ENCODE measurements at regions not wholly inside any gene's neighbourhood (a gene's known extent, or its start where the extent isn't known, plus 50 kb on each side); places are given as distances from the start of the nearest gene placed in this dataset.

GRCh38 chr1:239322369-239322768, 64.0 kb upstream of the CHRM3 start:
- H3K4me3 ChIP-seq (ENCODE audit: low read length), result no peak overlapping the region
- TF ChIP-seq ZNF274 (IDR thresholded peaks at IDR 0.05; ENCODE audit: low read depth, low read length), result no peak

DNA sequence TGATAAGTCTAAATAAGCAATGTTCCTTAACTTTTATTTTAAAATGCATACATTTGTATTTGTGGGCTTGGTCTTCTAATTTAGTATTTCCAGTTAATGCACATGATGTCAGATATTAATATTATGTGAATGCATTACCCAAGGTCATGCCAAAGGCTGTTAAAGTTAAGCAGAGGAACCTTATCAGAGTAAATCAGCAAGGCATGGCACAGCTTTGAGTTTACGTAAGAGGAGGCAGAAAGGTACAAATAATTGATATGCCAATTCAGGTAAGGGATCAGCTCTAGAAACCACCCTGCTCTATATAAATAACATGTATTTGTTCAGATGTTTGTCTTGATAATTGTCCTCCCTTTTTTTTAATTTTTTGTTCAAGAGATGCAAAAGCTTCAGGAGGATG, 64.5 kb upstream of the CHRM3 start:
- no peak overlapping the region for H3K4me3 ChIP-seq (ENCODE audit: low read length)
- TF ChIP-seq ZNF274 (IDR thresholded peaks at IDR 0.05; ENCODE audit: low read depth, low read length), result no peak

- no peak for TF ChIP-seq ZNF274 (IDR thresholded peaks at IDR 0.05; ENCODE audit: low read depth, low read length)
- no peak overlapping the region for H3K4me3 ChIP-seq (ENCODE audit: low read length)
These were observed 68.4 kb upstream of the CHRM3 start for GRCh38 chr1:239317948-239318347.

GRCh38 chr1:239315631-239316217, 70.6 kb upstream of the CHRM3 start:
- TF ChIP-seq ZNF274 (IDR thresholded peaks at IDR 0.05; ENCODE audit: low read depth, low read length), result no peak
- H3K4me3 ChIP-seq (ENCODE audit: low read length), result no peak overlapping the region

- no peak overlapping the region for H3K4me3 ChIP-seq (ENCODE audit: low read length)
- no peak for TF ChIP-seq ZNF274 (IDR thresholded peaks at IDR 0.05; ENCODE audit: low read depth, low read length)
These were observed 75.0 kb upstream of the CHRM3 start for GRCh38 chr1:239311331-239311730.

DNA sequence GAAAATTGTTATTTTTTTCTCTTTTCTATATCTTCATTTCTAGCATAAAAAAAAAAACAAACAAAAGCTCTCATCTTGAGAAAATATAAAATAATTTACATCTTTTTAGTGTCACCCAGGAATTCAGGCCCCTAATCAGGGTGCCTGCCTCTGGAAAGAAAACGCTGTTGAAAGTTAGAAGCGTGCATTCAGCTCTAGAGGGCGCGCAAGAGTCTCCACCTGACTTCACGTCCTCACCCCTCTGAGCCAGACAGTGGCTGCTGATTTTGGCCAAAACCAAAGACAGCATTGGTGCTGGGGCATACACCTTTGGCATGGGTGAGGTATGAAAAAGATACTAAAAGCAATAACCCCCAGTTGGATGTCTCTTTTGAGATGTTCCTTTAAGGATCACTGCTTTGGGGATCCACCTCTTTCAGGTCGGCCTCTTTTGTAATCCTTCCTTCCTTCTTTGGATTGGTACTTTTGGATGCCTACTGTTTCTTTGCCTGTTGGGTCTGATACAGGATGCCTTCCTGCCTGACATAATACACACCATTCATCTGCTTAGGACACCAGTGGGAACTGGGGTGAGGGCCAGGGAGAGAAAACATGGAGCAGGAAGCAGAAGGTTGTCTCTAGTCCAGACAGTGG, 77.6 kb upstream of the CHRM3 start:
- no peak for TF ChIP-seq ZNF274 (IDR thresholded peaks at IDR 0.05; ENCODE audit: low read depth, low read length)
- H3K4me3 ChIP-seq (ENCODE audit: low read length), result no peak overlapping the region

- H3K4me3 ChIP-seq (ENCODE audit: low read length), result no peak overlapping the region
- no peak for TF ChIP-seq ZNF274 (IDR thresholded peaks at IDR 0.05; ENCODE audit: low read depth, low read length)
These were observed 78.5 kb upstream of the CHRM3 start for GRCh38 chr1:239307886-239308285.

GRCh38 chr1:239306426-239306825, 79.9 kb upstream of the CHRM3 start:
- no peak overlapping the region for H3K4me3 ChIP-seq (ENCODE audit: low read length)
- no peak for TF ChIP-seq ZNF274 (IDR thresholded peaks at IDR 0.05; ENCODE audit: low read depth, low read length)

DNA sequence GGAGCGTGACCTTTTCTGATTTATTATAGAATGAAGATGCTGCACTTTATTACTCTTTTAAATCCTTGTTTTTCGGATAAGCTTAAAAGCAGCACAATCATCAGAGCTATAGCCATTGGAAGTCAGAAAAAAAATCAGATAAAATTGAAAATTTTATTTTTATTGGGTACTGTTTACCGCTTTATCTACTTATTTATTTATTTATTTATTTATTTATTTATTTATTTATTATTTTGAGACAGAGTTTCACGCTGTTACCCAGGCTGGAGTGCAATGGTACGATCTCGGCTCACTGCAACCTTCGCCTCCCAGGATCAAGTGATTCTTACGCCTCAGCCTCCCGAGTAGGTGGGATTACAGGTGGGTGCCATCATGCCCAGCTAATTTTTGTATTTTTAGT, 83.1 kb upstream of the CHRM3 start:
- no peak for TF ChIP-seq ZNF274 (IDR thresholded peaks at IDR 0.05; ENCODE audit: low read depth, low read length)
- no peak overlapping the region for H3K4me3 ChIP-seq (ENCODE audit: low read length)

GRCh38 chr1:239302696-239303095, 83.7 kb upstream of the CHRM3 start:
- no peak for TF ChIP-seq ZNF274 (IDR thresholded peaks at IDR 0.05; ENCODE audit: low read depth, low read length)
- no peak overlapping the region for H3K4me3 ChIP-seq (ENCODE audit: low read length)

DNA sequence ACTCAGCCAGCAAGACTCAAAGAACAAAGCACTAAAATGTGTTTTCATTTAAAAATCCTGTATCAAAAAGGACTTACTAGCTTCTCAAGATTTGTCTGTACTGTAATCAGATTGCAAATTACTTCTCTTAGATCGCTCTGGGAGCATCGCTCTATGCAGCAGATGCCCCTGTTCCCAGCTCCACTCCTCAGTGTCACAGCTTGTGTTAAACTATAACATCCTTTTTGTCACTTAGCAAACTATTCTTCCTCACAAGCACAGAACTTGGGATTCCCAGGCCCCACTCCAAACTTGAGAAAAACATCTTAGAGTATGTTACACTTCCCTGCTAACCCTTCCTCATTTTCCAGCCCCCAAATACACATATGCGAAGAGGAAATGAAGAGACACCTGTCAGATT, 85.1 kb upstream of the CHRM3 start:
- H3K4me3 ChIP-seq (ENCODE audit: low read length), result no peak overlapping the region
- no peak for TF ChIP-seq ZNF274 (IDR thresholded peaks at IDR 0.05; ENCODE audit: low read depth, low read length)

GRCh38 chr1:239297910-239298309, 88.5 kb upstream of the CHRM3 start:
- no peak for TF ChIP-seq ZNF274 (IDR thresholded peaks at IDR 0.05; ENCODE audit: low read depth, low read length)
- no peak overlapping the region for H3K4me3 ChIP-seq (ENCODE audit: low read length)

DNA sequence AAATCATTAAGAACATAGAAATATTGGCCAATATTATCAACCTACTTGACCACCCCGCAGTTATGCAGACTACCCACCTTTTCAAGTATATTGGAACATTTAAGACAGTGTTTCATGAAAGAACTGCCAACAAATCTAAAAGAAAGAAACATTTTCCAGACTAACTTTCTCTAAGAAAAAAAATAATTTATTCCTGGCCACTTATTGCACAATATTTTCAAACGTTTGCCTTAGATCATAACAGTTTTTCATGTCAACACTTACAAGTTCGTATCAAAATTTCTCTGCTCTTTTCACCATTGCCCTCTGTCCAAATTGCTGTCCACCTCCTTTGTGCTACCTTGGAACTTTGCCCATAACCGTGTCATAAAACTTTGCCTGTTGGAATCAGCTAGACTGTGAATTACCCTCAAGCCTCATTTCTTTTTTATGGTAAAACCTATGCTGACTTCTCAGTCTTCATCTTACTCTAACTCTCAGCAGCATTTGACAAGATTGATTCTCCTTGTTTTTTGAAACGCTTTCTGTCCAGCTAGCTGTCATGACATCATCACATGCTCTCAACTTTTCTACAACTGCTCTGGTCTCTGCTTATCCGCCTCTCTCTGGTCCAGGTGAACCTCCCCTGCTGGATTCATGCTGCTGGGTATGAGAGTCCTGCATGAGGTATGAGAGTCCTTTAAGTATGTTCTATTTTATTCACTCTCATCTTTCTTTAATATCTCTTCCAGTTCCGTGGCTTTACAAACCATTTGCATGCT, 92.8 kb upstream of the CHRM3 start:
- no peak overlapping the region for H3K4me3 ChIP-seq (ENCODE audit: low read length)
- TF ChIP-seq ZNF274 (IDR thresholded peaks at IDR 0.05; ENCODE audit: low read depth, low read length), result no peak

- H3K4me3 ChIP-seq (ENCODE audit: low read length), result no peak overlapping the region
- TF ChIP-seq ZNF274 (IDR thresholded peaks at IDR 0.05; ENCODE audit: low read depth, low read length), result no peak
These were observed 97.4 kb upstream of the CHRM3 start for GRCh38 chr1:239288820-239289554.

GRCh38 chr1:239287296-239287695, 99.1 kb upstream of the CHRM3 start:
- no peak for TF ChIP-seq ZNF274 (IDR thresholded peaks at IDR 0.05; ENCODE audit: low read depth, low read length)
- H3K4me3 ChIP-seq (ENCODE audit: low read length), result no peak overlapping the region
